ENCODE measurements at regions not wholly inside any gene's neighbourhood (a gene's known extent, or its start where the extent isn't known, plus 50 kb on each side); places are given as distances from the start of the nearest gene placed in this dataset.

DNA sequence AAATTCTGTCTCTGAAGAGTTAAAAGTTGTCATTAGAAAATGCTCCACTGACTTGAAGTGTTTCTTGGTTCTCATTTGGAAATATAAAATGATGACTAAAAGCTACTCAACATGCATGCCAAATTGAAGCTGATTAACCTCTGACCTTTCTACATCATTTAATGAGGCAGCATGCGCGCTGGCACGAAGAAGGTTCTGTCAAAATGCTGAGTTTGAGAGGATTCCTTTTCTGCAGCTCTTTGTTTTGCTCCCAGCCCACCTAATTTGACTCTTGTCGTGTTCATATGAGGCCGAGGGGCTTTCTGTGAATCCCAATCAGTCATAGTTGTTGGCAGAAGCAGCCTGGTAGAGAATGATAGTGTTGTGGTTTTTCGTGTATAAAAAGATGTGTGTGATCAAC lies 153.4 kb downstream of the BRMS1L start:
- H3K36me3 ChIP-seq (ENCODE audit: low read depth) = no peaks in the 10 kb centered on the region
- H3K4me3 ChIP-seq (ENCODE audit: severe bottlenecking) = no peak overlapping the region
- ATAC-seq (ENCODE audit: low read depth) = no peak
- TF ChIP-seq, protein P1, sequence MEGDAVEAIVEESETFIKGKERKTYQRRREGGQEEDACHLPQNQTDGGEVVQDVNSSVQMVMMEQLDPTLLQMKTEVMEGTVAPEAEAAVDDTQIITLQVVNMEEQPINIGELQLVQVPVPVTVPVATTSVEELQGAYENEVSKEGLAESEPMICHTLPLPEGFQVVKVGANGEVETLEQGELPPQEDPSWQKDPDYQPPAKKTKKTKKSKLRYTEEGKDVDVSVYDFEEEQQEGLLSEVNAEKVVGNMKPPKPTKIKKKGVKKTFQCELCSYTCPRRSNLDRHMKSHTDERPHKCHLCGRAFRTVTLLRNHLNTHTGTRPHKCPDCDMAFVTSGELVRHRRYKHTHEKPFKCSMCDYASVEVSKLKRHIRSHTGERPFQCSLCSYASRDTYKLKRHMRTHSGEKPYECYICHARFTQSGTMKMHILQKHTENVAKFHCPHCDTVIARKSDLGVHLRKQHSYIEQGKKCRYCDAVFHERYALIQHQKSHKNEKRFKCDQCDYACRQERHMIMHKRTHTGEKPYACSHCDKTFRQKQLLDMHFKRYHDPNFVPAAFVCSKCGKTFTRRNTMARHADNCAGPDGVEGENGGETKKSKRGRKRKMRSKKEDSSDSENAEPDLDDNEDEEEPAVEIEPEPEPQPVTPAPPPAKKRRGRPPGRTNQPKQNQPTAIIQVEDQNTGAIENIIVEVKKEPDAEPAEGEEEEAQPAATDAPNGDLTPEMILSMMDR (IDR thresholded peaks at IDR 0.05; ENCODE audit: poor library complexity, severe bottlenecking) = no peak
- H3K9me3 ChIP-seq (ENCODE audit: severe bottlenecking) = no peaks in the 10 kb centered on the region
- no peak overlapping the region for H3K27ac ChIP-seq (ENCODE audit: poor library complexity, severe bottlenecking)
- no peak for DNase-seq (ENCODE audit: low spot score)
- no peaks in the 10 kb centered on the region for H3K27me3 ChIP-seq (ENCODE audit: insufficient read depth, poor library complexity, severe bottlenecking)
- no peaks in the 10 kb centered on the region for H3K4me1 ChIP-seq (ENCODE audit: insufficient read depth, poor library complexity, severe bottlenecking)

DNA sequence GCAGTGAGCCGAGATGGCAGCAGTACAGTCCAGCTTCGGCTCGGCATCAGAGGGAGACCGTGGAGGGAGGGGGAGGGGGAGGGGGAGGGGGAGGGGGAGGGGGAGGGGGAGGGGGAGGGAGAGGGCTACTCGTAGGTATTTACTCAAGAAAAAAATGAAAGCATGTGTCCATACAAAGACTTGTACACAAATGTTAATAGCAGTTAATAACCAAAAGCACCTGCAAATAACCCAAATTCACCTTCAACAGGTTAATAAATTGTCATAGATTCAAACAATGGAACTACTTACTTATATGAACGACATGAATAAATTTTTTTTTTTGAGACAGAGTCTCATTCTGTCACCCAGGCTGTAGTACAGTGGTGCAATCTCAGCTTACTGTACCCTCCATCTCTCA lies 152.4 kb downstream of the BRMS1L start:
- no peak overlapping the region for H3K27ac ChIP-seq (ENCODE audit: poor library complexity, severe bottlenecking)
- peaks cover 3% of the 10 kb centered on the region for H3K4me1 ChIP-seq (ENCODE audit: insufficient read depth, poor library complexity, severe bottlenecking)
- no peaks in the 10 kb centered on the region for H3K9me3 ChIP-seq (ENCODE audit: severe bottlenecking)
- H3K27me3 ChIP-seq (ENCODE audit: insufficient read depth, poor library complexity, severe bottlenecking) = no peaks in the 10 kb centered on the region
- no peak overlapping the region for H3K4me3 ChIP-seq (ENCODE audit: severe bottlenecking)
- ATAC-seq (ENCODE audit: low read depth) = no peak
- H3K36me3 ChIP-seq (ENCODE audit: low read depth) = no peaks in the 10 kb centered on the region
- TF ChIP-seq, protein P1 (IDR thresholded peaks at IDR 0.05; ENCODE audit: poor library complexity, severe bottlenecking) = no peak
- no peak for DNase-seq (ENCODE audit: low spot score)

DNA sequence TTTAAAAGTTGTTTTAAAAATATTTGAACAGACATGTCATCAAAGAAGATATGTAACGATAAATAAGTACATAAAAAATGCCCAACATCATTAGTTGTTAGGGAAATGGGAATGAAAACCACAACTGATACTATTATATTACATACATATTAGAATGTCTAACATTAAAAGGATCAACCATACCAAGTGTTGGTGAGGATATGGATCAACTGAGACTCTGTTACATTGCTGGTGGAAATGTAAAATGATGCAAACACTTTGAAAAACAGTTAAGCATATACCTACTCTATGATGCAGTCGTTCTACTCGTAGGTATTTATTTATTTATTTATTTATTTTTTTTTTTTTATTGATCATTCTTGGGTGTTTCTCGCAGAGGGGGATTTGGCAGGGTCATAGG lies 149.7 kb downstream of the BRMS1L start:
- Histone ChIP-seq H3K9me3 (ENCODE audit: severe bottlenecking) (no peaks in the 10 kb centered on the region), H3K4me1 (ENCODE audit: insufficient read depth, poor library complexity, severe bottlenecking) (peaks cover 3% of the 10 kb centered on the region), H3K36me3 (ENCODE audit: low read depth) (no peaks in the 10 kb centered on the region), H3K27me3 (ENCODE audit: insufficient read depth, poor library complexity, severe bottlenecking) (no peaks in the 10 kb centered on the region), H3K27ac (ENCODE audit: poor library complexity, severe bottlenecking) (no peak overlapping the region), H3K4me3 (ENCODE audit: severe bottlenecking) (no peak overlapping the region)
- ATAC-seq (ENCODE audit: low read depth) = no peak
- DNase-seq (ENCODE audit: low spot score) = no peak
- TF ChIP-seq, protein P1 (IDR thresholded peaks at IDR 0.05; ENCODE audit: poor library complexity, severe bottlenecking) = no peak

DNA sequence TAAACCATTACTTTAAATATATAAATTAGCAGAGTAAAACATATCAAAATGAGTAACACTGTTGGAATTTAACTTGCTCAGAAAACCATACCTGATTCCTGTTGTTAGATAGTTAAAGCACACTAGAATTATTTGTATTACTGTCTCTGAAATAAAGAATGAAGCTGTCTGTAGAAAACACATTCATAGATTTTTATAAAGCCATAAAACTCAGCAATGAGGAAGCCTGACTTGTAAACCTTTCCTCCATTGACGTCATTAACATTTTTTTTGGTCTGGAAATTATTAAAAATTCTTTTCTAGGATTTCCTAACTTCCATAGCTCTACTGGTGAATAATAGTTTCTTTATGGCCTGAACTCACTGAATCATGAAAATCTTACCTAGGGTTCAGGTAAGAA lies 147.6 kb downstream of the BRMS1L start:
- DNase-seq (ENCODE audit: low spot score) (no peak), ATAC-seq (ENCODE audit: low read depth) (0 out of 3 replicates have a peak, but pooled peaks have one; percentile 12)
- no peaks in the 10 kb centered on the region for H3K9me3 ChIP-seq (ENCODE audit: severe bottlenecking)
- peaks cover 3% of the 10 kb centered on the region for H3K4me1 ChIP-seq (ENCODE audit: insufficient read depth, poor library complexity, severe bottlenecking)
- TF ChIP-seq, protein P1 (IDR thresholded peaks at IDR 0.05; ENCODE audit: poor library complexity, severe bottlenecking) = no peak
- H3K4me3 ChIP-seq (ENCODE audit: severe bottlenecking) = no peak overlapping the region
- H3K27me3 ChIP-seq (ENCODE audit: insufficient read depth, poor library complexity, severe bottlenecking) = no peaks in the 10 kb centered on the region
- peak overlapping the region; percentile 13 for H3K27ac ChIP-seq (ENCODE audit: poor library complexity, severe bottlenecking)
- H3K36me3 ChIP-seq (ENCODE audit: low read depth) = no peaks in the 10 kb centered on the region

DNA sequence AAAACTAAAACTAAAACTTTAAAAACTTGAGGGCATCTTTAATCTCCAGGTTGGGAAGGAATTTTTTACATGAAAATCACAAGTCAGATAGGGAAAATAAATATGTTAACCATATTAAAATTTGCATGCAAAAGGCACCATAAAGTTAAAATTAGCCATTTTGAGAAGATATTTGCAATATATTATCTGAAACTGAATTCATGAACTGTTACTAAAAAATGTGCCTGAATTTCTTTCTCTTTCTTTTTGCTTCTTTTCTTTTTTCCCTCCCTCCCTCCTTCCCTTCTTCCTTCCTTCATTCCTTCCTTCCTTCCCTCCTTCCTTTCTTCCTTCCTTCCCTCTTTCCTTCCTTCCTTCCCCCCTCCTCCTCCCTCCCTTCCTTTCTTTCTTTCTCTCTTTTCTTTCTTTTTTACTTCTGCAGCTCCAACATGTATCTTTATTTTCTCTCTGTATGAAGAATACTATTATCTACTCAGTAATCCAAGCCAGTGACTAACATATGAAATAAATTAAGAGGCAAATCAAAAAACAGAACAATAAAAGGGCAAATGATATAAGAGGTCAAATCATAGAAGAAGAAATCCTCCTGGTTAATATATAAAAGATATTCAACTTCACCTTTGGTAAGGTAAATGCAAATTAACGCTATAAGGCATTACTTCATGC lies 146.0 kb downstream of the BRMS1L start:
- Histone ChIP-seq H3K9me3 (ENCODE audit: severe bottlenecking) (no peaks in the 10 kb centered on the region), H3K27me3 (ENCODE audit: insufficient read depth, poor library complexity, severe bottlenecking) (no peaks in the 10 kb centered on the region), H3K4me1 (ENCODE audit: insufficient read depth, poor library complexity, severe bottlenecking) (peaks cover 3% of the 10 kb centered on the region), H3K36me3 (ENCODE audit: low read depth) (no peaks in the 10 kb centered on the region), H3K27ac (ENCODE audit: poor library complexity, severe bottlenecking) (no peak overlapping the region), H3K4me3 (ENCODE audit: severe bottlenecking) (no peak overlapping the region)
- ATAC-seq (ENCODE audit: low read depth) = no peak
- no peak for DNase-seq (ENCODE audit: low spot score)
- TF ChIP-seq, protein P1 (IDR thresholded peaks at IDR 0.05; ENCODE audit: poor library complexity, severe bottlenecking) = no peak
